Uterus (tissue), 3 donors: ENCODE measurements at regions not wholly inside any gene's neighbourhood (a gene's known extent, or its start where the extent isn't known, plus 50 kb on each side); places are given as distances from the start of the nearest gene placed in this dataset.

Source experiments
- DNase-seq, 2 donors: peaks; one replicate each; pipeline ENCODE4 v3.0.0-alpha.2; 2019 to 2020
- H3K27ac ChIP-seq, 2 donors: fragments of 200-600 bp; sonication (generic); 1 replicate in 1 of 2; 2 replicates in 1 of 2; pipeline ENCODE4 v1.5.1; 2016 to 2018
- H3K27me3 ChIP-seq, 2 donors: fragments of 200-600 bp; sonication (generic); one replicate each; pipeline ENCODE4 v1.5.1; 2018 to 2019; ENCODE audit warnings: control low read depth in 1 of 2
- H3K36me3 ChIP-seq, 2 donors: fragments of 200-600 bp; sonication (generic); one replicate each; pipeline ENCODE4 v1.5.1; 2019; ENCODE audit warnings: control low read depth in 1 of 2
- H3K4me1 ChIP-seq, 2 donors: fragments of 200-600 bp; sonication (generic); one replicate each; pipeline ENCODE4 v1.5.1; 2018 to 2019; ENCODE audit warnings: control low read depth in 1 of 2
- H3K4me3 ChIP-seq, 2 donors: fragments of 200-600 bp; sonication (generic); 1 replicate in 1 of 2; 2 replicates in 1 of 2; pipeline ENCODE4 v1.5.1; 2018 to 2019; ENCODE audit warnings: mild to moderate bottlenecking in 1 of 2
- H3K9me3 ChIP-seq, 2 donors: fragments of 200-600 bp; sonication (generic); one replicate each; pipeline ENCODE4 v1.5.1; 2019; ENCODE audit warnings: control low read depth in 1 of 2
- CTCF ChIP-seq, 4 experiments: fragments of 200-600 bp in 2 of 4; fragments of 450-650 bp in 2 of 4; sonication (generic) in 2 of 4; IDR thresholded peaks; one replicate each; pipeline ENCODE4 v1.5.1; 2016 to 2019; ENCODE audit warnings: antibody characterized with exemption in 4 of 4, mild to moderate bottlenecking in 2 of 4, moderate library complexity in 1 of 4
- POLR2A ChIP-seq, 2 donors: fragments of 450-650 bp; IDR thresholded peaks; one replicate each; pipeline ENCODE4 v1.6.1; 2016; ENCODE audit warnings: antibody characterized with exemption in 2 of 2, mild to moderate bottlenecking in 1 of 2, moderate library complexity in 1 of 2
- intact Hi-C: fragments of 100-400 bp; cut with DNase I; formaldehyde crosslinking; loops from one replicate; pipeline ENCODE4 v1.15.1; 2023; ENCODE audit warnings: low total_unique reads
- donor health status: DM: yes; HTN: yes; CAD: no.

- no peak overlapping the region for H3K27ac ChIP-seq
- no peaks in the 10 kb centered on the region for H3K36me3 ChIP-seq
- intact Hi-C loops, result no loop called here
- no peak for DNase-seq
- H3K9me3 ChIP-seq, result no peaks in the 10 kb centered on the region
- H3K27me3 ChIP-seq, result no peaks in the 10 kb centered on the region
- no peak overlapping the region for H3K4me3 ChIP-seq
- TF ChIP-seq POLR2A (IDR thresholded peaks at IDR 0.05) (no peak), CTCF (IDR thresholded peaks at IDR 0.05) (no peak)
- H3K4me1 ChIP-seq, result no peaks in the 10 kb centered on the region
Measured at GRCh38 chr14:101622251-101623076, 61.2 kb downstream of the DIO3 start.

- Histone ChIP-seq H3K27ac (no peak overlapping the region), H3K36me3 (no peaks in the 10 kb centered on the region), H3K4me3 (no peak overlapping the region), H3K9me3 (no peaks in the 10 kb centered on the region), H3K27me3 (no peaks in the 10 kb centered on the region), H3K4me1 (no peaks in the 10 kb centered on the region)
- TF ChIP-seq CTCF (IDR thresholded peaks at IDR 0.05) (no peak), POLR2A (IDR thresholded peaks at IDR 0.05) (no peak)
- no peak for DNase-seq
- intact Hi-C loops, result no loop called here
Measured at GRCh38 chr14:101623077-101623372, 61.7 kb downstream of the DIO3 start.

GRCh38 chr14:101623685-101624444, 62.6 kb downstream of the DIO3 start:
- Histone ChIP-seq H3K27me3 (no peaks in the 10 kb centered on the region), H3K27ac (no peak overlapping the region), H3K36me3 (no peaks in the 10 kb centered on the region), H3K4me1 (no peaks in the 10 kb centered on the region), H3K4me3 (no peak overlapping the region), H3K9me3 (no peaks in the 10 kb centered on the region)
- DNase-seq, result no peak
- intact Hi-C loops, result no loop called here
- no peak for TF ChIP-seq POLR2A (IDR thresholded peaks at IDR 0.05)
- no peak for TF ChIP-seq CTCF (IDR thresholded peaks at IDR 0.05)

- H3K4me3 ChIP-seq, result no peak overlapping the region
- no peaks in the 10 kb centered on the region for H3K27me3 ChIP-seq
- intact Hi-C loops, result no loop called here
- TF ChIP-seq CTCF (IDR thresholded peaks at IDR 0.05) (no peak), POLR2A (IDR thresholded peaks at IDR 0.05) (no peak)
- H3K4me1 ChIP-seq, result no peaks in the 10 kb centered on the region
- DNase-seq, result no peak
- no peaks in the 10 kb centered on the region for H3K36me3 ChIP-seq
- no peak overlapping the region for H3K27ac ChIP-seq
- H3K9me3 ChIP-seq, result no peaks in the 10 kb centered on the region
Measured at GRCh38 chr14:101624536-101624935, 63.2 kb downstream of the DIO3 start.

GRCh38 chr14:101625336-101626097, 64.2 kb downstream of the DIO3 start:
- H3K27me3 ChIP-seq, result no peaks in the 10 kb centered on the region
- no peak for DNase-seq
- H3K9me3 ChIP-seq, result no peaks in the 10 kb centered on the region
- no peak overlapping the region for H3K4me3 ChIP-seq
- TF ChIP-seq POLR2A (IDR thresholded peaks at IDR 0.05) (no peak), CTCF (IDR thresholded peaks at IDR 0.05) (no peak)
- H3K4me1 ChIP-seq, result no peaks in the 10 kb centered on the region
- intact Hi-C loops, result no loop called here
- no peaks in the 10 kb centered on the region for H3K36me3 ChIP-seq
- no peak overlapping the region for H3K27ac ChIP-seq
